GM18873 (cell line): ENCODE measurements at regions not wholly inside any gene's neighbourhood (a gene's known extent, or its start where the extent isn't known, plus 50 kb on each side); places are given as distances from the start of the nearest gene placed in this dataset.

Experiments used
- ATAC-seq: cut with Tn5 transposase; IDR thresholded peaks from one replicate; pipeline ENCODE4 v1.9.1; 2021; ENCODE audit warnings: mild to moderate bottlenecking, moderate library complexity, moderate number of reproducible peaks; ENCODE audit not compliant: unreplicated experiment, low FRiP score

DNA sequence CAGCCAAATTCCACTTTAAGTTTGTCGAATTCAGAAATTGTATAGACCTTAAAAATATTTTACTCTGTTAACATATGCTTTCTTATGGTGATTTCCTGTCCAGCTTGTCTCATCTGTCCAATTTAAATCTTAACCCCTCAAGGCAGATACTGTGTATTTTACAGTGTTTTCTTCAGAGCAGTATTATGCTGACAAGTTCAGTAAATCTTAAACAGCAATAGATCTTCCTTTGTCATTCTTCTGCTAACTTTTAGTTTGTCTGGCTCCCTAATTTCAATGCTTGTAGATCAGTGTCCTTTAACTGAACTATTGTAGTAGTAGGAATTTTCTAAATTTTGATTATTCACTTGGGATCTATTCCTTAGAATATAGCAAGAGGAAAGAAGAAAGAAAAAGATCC is 52.8 kb upstream of the MEIS1 start:
- ATAC-seq: no peak

DNA sequence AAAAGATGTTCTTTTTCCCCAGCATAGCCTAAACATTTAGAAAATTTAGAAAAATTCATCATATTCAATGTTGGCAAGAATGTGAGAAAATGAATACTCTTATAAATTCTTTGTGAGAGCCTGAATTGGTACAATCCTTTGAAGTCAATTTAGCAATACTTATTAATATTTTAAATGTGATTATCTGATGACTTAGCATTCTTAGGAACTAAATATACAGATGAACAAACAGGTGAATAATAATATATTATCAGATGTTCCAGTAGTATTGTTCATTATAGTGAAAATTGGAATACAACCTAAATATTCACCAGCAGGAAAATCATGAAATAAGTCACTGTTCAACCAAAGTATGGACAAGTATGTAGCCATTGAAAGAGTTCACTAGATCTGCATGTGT is 55.5 kb upstream of the MEIS1 start:
- ATAC-seq: no peak

DNA sequence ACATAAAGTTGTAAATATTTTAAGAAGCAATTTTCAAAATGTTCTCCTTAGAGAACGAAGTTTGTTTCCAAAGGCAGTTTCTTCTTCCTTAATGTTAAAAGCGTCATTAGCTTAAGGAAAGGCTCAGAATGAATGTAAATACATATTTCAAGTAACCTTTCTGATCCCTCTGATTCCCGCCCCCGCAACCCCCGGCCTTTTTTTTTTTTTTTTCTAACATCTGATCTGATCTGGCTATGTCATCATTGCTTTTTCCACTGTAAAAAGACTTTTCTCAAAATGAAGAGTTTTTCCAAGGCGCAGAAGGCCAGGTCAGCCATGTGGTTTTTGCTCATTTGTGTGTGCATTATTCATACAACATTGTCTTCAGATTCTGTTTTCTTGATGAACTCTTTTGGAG is 57.1 kb upstream of the MEIS1 start:
- no peak for ATAC-seq

DNA sequence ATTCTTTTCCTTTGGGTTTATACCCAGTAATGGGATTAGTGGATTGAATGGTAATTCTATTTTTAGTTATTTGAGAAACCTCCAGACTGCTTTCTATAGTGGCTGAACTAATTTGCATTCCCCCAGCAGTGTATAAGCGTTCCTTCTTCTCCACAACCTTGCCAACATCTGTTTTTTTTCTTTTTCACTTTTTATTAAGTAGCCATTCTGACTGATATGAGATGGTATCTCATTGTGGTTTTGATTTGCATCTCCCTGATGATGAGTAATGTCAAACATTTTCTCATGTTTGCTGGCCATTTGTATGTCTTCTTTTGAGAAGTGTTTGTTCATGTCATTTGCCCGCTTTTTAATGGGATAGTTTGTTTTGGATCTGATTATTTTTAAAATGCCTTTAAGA is 64.1 kb upstream of the MEIS1 start:
- ATAC-seq: no peak

DNA sequence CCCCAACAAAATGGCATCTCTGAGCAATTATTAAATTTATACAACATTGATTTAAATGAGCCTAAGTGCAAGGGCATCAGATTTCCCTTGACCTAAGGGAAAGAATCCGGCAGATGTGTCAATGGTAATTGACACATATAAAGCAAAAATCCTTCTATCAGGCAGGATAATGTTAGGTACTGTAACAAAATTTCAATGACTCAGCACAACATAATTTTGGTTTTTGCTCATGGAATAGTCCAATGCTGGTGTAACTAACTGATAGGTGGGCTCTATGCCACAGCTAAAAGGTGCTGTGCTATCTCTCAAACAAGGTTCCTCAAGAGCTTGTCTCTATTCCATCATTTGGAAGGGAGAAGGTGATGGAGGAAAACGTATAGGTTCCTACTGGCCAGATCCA is 68.3 kb upstream of the MEIS1 start:
- no peak for ATAC-seq

DNA sequence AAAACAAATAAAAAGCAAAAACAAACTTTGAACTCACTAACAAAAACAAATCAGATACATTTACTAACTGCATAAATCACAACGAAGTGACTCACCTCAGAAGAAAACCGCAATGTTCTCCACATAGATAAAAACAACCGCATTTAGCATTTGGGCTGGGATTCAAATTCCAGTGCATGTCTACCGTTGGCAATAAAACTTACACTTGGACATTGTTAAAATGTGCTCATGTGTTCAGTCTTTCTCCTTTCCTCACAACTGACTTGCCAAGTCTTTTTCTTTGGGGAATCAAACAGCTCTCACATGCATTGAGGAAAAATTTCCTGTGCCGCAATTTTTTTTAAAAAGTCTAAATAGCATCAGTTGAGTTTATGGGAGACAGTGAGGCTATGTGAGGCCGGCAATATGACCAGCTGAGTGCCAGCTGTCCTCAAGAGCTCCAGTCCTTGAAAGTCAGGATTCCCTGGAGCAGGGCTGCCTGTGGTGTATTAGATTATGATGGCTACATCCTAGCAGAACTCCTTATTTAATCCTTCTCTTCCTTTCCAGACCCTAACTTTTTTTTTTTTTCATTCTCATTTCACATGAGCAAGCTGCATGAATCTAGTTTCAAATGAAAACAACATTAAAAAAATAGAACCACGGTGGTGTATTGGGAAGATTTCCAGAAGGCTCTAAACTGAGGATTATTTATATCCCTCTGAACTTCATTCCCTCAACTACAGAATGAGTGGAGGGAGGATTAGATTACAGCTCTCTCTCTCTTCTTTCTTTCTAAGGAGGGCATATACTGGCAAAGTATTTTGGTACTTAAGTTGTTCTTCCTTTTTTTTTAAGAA is 70.2 kb upstream of the MEIS1 start:
- no peak for ATAC-seq

DNA sequence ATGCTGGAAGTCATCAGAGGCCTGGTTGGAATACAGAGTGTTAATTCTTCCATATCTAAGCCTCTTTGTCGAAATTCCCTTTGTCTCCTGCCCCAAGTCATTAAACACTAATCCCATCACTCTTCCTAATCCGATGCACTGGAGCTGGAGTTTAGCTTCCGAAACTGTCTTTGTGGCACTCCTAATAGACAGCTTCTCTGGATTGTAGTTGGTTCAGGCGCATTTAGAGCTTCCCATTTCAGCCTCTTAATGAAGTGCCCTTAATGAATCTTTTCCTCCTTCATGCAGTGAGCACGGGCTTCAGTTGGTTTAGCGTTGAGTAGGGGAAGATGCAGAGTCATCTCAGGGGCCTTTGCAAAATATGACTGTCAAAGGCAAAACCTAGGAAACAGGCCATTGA is 72.2 kb upstream of the MEIS1 start:
- ATAC-seq: no peak

DNA sequence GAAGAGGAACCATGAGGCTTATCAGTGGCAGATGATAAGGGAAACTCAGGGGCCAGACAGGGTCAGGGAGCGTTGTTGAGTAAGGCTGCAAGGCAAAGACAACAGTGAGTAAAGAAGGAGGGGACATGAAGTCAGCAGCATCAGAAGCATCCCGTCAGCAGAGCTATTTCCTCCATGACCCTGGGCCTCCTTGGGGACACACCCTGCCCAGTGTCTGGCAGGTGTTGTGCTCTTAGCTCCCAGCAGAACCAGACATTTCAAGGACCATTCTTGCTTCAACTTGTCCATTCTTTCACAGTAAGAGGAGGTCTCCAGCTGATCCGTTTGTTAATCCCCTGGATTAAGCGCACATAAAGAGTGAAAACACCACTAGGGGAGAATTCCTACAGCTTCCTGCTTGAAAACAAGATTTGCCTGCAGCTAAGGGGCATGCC is 88.7 kb upstream of the MEIS1 start:
- ATAC-seq: no peak

DNA sequence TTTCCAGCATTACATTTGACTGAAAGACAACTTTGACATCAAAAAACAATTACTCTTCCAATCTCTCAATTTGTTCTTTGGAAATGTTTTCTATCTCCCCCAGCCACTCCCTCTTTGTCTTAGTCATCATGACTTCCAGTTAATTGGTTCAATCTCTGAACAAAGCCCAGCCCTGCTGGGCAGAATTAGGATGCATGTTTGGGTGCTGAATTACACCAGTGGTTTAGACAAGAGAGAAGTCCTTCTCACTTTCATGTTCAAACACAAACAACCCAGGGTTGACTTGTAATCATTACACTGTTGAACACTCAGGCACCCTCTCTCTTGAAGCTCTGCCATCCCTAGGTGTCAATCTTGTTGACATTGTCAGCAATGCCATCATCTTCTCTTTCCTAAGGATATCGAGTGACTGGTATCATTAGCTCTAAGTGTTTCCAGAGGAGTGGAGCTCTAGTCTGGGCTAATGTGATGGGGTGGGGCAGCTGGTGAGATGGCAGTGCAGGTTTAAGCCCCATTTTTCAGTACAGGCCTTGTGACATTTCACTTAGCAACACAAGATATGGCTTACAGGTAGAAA is 90.8 kb upstream of the MEIS1 start:
- no peak for ATAC-seq

DNA sequence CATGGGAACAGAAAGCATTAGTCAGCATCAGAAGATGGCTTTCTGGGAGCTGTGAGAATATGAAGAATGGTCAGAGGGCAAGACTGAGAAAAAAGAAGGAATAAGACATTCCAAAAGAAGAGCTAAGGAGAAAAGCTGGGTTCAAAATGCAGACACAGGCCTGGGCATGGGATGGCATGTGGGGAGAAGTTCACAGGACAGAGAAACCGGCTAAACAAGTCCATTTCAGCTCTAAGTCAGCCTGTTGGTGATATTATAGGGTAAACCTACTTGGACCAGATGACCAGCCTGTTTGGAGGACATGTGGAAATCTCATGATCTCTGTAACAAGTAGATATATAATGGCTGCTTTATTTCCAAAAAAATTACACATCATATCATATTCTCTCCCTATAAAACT is 91.7 kb upstream of the MEIS1 start:
- ATAC-seq: no peak

DNA sequence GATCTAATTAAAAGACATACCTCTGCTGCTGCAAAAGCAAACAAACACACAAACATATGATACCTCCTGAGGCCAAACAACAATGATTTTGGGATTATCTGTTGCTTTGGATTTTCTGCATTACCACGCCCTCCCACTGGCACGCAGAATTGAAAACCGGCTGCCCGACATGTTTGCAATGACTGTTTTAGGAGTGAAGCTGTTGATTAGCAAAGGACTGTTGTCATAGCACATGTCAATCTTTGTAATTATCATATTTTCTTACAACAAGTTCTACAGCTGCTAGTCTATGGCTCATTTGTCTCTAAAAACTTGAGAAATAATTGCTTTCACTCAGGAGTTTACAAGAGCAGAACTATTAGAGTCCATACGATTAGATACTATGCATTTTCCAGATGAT is 94.4 kb upstream of the MEIS1 start:
- ATAC-seq: no peak

DNA sequence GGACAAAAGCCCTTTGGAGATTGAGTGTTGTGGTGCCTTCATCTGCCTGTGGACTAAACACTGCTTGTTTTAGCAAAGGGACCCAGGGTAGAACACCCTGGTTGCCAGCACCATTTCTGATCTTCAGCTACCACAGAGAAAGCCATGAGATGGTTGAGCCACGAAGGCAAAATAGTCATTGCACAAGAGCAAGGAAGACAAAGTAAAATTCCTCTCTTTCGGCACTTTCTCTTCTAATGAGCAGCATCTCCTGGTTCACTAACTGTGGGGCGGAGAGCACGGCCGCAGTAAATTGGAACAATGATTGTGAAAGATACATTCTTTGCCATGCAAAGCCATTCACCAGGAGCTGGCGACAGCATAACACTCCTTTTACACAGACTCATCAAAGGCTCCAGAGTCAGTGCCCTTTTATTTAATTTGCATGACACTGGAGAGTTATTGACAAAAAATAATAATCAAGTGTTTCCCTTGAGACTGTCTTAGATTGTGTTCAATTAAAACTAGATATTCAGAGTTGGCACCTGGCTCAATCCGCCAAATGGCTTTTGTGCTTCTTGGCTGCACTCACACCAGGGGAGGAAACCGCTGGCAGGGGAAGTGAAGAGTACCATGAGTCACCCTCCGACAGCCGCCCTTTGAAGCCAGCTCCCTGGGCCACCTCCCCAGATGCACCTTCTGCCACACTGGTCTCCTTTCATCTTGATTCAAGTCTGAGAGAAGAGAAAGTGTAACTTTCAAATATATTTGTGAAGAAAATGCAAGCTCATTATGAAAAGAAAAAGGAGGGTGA is 100.5 kb upstream of the MEIS1 start:
- no peak for ATAC-seq

DNA sequence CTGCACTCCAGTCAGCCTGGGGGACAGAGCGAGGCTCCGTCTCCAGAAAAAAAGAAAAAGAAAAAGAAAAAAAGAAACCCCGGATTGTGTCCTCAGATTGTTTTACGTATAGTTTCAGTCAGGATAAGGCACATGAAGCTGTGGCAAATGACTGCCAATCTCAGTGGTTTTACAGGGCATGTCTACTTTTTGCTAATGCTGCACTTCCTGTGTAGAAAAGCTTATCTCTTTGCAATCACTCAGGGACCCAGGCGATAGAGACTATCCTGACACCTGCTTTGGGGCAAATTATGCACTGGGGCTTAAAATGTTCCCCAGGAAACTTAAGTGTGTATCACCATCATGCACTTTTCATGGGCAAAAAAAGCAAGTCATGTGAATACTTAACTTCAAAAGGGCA is 103.7 kb upstream of the MEIS1 start:
- ATAC-seq: no peak

DNA sequence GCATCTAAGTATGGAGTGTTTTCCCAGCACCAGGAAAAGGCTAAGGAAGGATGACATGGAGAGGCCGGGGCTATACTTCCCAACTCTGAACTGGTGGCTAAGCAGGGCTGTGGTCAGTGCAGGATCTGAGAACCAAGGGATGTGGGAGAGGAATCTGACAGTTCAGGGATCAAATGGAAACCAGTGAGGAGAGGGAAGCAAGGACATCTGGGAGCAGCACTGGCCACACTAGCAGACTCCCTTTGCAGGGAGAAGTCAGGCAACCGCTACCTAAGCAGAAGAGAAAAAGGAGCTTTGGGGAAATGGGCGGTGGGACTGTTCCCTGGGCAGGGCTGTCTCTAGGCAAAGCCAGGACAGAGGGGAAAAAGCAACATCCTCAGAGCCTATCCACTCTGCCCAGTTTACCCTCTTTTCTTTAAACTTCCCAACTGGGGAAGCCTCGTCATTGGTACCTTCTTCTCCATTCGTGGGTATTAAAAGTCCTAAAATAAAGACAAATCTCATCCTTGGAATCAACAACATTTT is 105.8 kb upstream of the MEIS1 start:
- no peak for ATAC-seq

DNA sequence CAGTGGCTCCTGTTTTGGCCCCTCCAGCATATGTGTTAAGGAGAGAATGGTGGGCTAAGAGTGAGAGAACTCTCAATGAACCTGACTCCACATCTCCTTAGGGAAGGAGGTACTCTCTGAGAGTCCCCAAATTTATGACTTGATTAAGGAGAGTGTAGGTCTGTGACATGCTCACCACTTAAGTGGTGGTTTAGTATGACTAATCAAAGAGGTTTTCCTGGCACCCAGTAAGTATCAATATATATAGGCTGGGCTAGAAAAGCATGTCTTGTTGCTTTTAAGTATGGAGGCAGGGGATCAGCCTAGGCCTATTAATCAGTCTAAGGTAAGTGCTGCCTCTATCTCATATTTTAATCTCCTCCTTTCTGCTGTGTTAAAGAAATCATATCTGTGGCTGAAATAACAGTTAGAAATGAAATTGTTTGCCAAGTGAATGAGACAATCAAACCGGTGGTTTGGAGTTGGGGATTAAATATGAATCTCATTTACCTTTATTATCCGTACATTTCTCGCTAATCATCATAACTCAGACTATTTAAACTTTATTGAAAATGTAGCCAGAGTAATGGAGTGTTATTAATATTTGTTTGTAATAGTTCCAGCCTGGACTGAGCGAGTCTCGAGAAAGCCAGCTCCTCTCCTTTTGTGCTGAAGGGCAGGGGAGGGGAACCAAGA is 107.7 kb upstream of the MEIS1 start:
- no peak for ATAC-seq

DNA sequence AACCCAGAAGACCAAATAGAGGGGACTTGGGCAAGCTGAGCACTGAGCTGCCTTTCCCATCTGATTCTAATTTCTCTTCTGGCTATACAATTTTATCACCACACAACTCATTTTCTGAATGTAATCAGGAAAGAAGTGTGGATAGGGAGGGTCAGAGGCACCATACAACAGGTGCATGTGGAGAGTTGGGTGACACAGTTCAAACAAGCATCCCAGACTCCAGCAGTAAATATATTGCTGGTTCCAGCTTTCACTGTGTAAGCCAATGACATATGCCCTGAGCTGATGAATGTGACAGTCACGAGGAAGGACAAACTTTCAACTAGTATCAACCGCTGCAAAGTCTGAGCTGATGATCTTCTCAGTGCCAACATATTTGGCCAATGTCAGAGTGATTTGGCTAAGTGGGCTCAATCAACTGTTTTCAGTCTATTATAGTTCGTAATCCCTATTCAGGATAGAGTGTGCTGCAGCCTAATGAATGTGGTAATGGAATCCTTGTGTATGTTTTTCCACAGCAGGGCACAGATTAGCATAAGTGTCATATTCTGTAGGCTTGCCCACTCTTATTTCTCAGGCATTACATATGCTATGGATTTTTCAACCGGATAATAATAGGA is 109.9 kb upstream of the MEIS1 start:
- no peak for ATAC-seq

DNA sequence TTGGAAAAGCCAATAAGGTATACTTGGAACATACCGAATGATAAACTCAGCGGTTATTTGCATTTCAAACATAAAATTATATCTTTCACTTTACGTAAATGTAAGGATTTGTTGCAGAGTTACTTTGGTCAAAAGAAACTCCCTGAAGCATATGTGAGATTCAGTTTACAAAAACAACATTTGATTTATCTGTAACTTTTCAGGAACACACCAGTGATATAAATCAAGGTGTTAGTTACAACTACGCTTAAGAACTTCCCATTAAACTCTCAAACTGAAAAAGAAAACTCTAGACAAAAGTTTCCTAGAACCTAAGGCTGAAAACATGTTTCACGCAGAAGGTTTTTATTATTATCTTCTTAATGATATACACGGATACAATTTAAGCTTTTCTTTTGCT is 110.6 kb upstream of the MEIS1 start:
- ATAC-seq: no peak

DNA sequence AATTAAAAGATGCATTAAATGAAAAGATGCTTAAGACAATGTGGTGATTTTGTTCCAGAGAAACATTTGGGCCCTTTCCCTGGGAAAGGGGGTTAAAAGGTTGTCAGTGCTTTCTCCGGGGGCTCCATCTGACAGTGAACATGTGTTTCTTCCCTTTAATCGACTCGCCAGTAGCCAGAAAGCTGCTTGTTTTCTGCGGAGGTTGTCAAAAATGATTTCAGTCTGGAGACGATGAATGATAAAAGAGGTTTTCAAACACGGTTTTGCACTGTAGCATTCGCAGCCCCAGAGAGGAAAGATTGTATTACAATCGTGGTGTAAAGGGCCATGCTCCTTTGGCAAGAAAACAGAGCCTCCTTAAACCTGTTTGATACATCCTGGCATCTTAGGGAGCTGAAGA is 111.5 kb upstream of the MEIS1 start:
- ATAC-seq: no peak

DNA sequence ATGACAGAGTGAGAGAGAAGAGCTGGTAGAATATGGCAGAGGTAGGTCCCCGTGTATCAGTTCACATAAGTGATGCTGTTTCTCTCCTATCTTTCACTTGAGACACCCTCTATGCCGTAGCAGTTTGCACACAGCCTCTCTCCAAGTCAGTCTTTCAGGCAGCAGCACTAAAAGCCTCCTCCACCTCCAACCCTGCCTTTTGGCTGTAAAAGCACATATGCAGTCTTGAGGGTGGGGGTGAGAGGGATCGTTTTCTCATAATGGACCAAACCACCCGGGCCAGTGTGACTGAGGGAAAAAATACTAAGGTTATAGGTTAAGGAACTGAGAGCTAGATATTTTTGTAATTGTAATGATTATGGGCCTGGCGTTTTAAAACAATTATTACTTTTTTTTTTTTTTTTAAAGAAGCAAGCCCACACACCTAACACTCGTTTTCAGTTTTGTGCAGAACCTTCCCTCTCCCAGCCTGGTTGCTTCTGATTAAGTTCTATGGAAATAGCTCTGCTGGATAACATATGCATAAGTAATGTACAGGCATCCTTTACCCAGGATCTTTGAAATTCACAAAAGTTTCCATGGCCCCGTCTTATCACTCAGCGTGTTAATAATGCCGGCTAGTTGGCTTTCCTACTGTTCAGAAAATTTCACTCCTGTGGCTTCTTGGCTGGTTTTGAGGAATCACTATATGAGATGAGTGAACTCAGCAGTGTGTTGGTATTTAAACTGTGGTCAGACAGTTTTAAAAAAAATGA is 112.2 kb upstream of the MEIS1 start:
- ATAC-seq: no peak
